GM10248 (cell line): ENCODE measurements at regions not wholly inside any gene's neighbourhood (a gene's known extent, or its start where the extent isn't known, plus 50 kb on each side); places are given as distances from the start of the nearest gene placed in this dataset.

Experiments
- CTCF ChIA-PET: fragments of 300-600 bp; sonication (Branson Sonifier 250); formaldehyde crosslinking; extraction: SDS; loops from one replicate; lab custom pipeline; 2021; ENCODE audit warnings: antibody characterized with exemption; lab: Yijun Ruan, JAX
- POLR2A ChIA-PET: fragments of 350-650 bp; sonication (Branson Sonifier 250); formaldehyde crosslinking; extraction: SDS; loops from one replicate; lab custom pipeline; 2020; ENCODE audit warnings: antibody characterized with exemption; lab: Yijun Ruan, JAX
- DNase-seq: peaks from one replicate; pipeline ENCODE4 v3.0.0; 2012; ENCODE audit errors: extremely low spot score
- TF ChIP-seq, protein P1 (sequence below): IDR thresholded peaks from 2 replicates; pipeline ENCODE4 v1.5.1; 2012; ENCODE audit warnings: mild to moderate bottlenecking, low read depth; ENCODE audit errors: extremely low read depth, missing control alignments, control extremely low read depth

DNA sequence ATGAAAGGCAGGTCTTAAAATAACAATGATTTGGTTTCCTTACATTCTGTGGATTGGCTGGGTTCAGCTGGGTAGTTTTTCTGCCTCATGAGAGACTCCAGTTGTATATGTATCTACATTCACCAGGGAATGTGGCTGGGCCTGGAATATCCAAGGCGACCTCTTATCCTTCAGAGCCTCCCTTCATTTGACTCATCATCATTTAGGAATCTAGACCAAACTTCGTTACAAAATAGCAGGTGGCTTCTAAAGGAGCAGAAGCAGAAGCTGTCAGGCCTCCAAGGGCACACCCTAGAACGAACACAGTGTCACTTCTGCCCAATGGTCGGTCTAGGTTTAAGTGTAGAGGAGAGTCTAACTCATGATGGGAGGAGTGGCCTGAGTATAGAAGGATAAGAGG, 204.2 kb downstream of the EN1 start:
- ChIA-PET CTCF (no interaction called here), POLR2A (no interaction called here)
- no peak for DNase-seq
- TF ChIP-seq, protein P1, sequence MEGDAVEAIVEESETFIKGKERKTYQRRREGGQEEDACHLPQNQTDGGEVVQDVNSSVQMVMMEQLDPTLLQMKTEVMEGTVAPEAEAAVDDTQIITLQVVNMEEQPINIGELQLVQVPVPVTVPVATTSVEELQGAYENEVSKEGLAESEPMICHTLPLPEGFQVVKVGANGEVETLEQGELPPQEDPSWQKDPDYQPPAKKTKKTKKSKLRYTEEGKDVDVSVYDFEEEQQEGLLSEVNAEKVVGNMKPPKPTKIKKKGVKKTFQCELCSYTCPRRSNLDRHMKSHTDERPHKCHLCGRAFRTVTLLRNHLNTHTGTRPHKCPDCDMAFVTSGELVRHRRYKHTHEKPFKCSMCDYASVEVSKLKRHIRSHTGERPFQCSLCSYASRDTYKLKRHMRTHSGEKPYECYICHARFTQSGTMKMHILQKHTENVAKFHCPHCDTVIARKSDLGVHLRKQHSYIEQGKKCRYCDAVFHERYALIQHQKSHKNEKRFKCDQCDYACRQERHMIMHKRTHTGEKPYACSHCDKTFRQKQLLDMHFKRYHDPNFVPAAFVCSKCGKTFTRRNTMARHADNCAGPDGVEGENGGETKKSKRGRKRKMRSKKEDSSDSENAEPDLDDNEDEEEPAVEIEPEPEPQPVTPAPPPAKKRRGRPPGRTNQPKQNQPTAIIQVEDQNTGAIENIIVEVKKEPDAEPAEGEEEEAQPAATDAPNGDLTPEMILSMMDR: no peak

DNA sequence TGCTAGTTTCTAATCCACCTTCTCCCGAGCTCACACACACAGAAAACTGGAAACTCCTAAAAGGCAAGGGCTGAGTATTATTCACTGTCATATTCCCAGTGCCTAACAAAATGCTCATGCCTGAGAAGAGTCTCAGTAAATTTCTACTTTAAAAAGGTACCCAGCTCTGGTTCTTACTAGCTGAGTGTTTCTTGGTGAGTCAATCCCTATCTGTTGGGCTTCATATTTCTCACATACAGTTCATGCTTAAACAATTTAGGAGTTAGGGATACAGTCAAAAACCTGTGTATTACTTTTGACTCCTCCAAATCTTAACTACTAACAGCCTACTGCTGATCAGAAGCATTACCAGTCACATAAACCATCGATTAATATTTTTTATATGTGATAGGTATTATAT, 204.9 kb downstream of the EN1 start:
- ChIA-PET CTCF (no interaction called here), POLR2A (no interaction called here)
- TF ChIP-seq, protein P1: no peak
- DNase-seq: no peak

DNA sequence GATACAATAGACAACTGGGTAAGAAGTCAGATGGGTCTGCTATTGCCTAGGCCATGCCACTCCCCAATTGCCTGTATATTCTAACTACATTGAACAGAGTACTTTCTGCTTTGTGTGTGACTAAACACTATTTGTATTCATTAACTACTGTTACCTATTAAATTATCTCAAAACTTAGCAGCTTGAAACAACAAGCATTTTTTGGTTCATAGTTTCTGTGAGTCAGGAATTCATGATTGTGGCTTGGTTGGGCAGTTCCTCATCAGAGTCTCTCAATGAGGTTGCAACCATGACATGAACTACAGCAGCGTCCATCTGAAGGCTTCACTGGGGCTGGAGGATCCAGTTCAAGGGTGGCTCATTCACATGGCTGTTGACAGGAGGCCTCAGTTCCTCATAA, 205.7 kb downstream of the EN1 start:
- CTCF ChIA-PET: no interaction called here

DNA sequence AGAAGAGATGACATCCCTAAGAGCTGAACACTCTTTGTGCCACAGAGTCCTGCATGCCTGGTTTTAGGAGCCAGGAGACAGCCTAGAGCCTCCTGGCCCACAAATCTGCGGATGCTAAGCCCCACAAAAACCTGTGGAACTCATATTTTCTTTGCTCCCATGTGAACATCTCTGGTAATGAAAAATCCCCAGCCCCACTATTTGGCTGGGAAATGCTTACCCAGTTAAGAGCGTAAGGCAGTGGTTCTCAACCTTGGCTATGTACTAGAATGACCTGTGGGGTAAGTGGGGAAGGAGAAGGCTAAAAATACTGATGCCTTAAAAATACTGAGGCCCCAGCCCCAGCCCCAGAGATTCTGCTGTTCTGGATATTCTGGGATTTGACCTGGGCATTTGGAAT, 208.1 kb downstream of the EN1 start:
- no peak for DNase-seq
- ChIA-PET POLR2A (no interaction called here), CTCF (no interaction called here)
- TF ChIP-seq, protein P1: no peak

More for the DNA sequence above, 205.7 kb downstream of the EN1 start:
- POLR2A ChIA-PET: no interaction called here
- TF ChIP-seq, protein P1: no peak
- DNase-seq: no peak

DNA sequence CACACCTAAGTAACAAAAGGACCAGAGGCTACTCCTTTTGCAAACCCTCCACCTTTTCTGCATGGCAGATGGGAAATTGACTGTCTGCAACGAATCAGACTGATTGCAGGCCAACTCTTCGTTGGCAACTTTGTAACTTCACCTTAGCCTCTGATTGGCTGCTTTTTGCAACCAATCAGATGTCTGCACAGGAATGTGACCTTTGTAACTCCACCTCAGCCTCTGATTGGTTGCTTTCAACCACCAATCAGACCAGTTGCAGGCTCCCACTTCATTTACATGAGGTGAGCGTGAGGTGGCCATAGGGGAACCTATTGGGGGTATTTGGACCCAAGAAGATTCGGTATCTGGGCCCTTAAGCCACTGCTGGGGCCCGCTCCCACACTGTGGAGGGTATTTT, 209.0 kb downstream of the EN1 start:
- POLR2A ChIA-PET: no interaction called here
- TF ChIP-seq, protein P1: no peak

DNA sequence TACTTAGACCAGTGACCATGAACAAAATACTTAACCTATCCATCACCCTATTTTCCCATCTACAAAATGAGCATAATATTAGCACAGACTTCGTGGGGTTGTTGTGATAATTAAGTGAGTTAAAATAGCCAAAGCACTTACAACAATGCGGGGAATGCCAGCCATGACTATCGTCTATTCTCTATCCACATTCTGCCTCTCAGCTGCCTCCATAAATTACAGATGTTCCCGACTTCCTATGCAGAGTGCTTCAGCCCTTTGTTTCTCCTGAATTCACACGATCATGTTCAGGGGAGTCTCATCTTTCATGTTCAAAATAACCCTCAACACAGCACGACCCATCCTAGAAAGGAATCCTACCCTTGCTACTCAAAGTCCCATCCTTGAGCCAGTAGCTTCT, 211.6 kb downstream of the EN1 start:
- TF ChIP-seq, protein P1: no peak
- POLR2A ChIA-PET: no interaction called here
- CTCF ChIA-PET: no interaction called here
- DNase-seq: no peak

More for the DNA sequence above, 209.0 kb downstream of the EN1 start:
- CTCF ChIA-PET: no interaction called here
- DNase-seq: no peak

DNA sequence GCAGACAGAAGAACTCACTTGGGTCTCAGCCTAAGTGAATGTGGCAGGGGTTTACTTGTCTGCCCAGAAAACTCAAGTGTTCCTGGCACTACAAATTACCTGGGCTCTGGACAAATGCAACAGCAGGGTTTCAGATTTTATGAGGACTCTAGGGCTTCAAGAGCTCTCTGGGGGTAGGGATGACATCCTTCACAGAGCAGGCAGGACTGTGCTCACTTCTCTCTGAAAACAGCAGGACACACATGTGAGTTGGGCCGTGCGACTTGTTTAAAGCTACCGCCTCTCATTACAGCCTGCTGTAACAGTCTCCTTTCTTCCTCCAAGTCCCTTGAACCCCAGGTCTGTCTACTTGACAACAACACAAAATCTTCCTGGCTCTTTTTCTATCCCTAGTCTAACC, 212.6 kb downstream of the EN1 start:
- TF ChIP-seq, protein P1: no peak
- ChIA-PET POLR2A (no interaction called here), CTCF (interaction anchor here (0.9 to 1.5 kb wide), 2 partner anchors 14 to 17 kb away, joined by 3 read pairs; no protein-coding TSS in a partner anchor)
- DNase-seq: no peak
